DMS53 treated with DMSO at 0.1 percent for 48 hours (cell line): ENCODE measurements at regions not wholly inside any gene's neighbourhood (a gene's known extent, or its start where the extent isn't known, plus 50 kb on each side); places are given as distances from the start of the nearest gene placed in this dataset.

Source experiments
- DNase-seq: peaks from one replicate; lab custom pipeline; 2025; ENCODE audit not compliant: unreplicated experiment; lab: John Stamatoyannopoulos, UW

DNA sequence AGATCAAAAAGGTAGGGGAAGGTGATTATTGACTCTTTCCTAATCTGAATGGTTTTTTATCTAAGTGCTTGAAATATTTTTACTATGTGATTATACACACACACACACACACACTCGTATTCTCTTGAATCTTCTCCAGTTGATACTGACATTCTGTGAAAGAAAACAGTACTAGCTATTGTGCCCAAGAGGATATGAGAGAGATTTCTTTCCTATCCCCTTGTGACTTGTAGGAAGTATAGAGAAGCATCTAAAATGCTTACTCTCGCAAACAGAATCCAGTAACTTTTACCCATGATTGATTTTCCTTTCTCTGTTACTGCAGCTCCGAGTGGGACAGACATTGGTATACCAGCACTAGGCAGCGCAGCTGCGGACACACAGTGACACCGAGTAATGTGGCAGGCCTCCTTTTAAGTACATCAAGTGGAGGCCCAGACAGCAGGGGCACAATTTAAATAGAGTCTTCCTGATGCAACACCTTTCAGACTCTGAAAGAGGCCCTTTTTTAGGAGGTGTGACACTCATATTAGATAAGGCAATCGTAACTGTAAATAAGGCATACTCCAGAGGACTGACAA lies 421.0 kb upstream of the CNTN4 start:
- no peak for DNase-seq

- no peak for DNase-seq
Observed at GRCh38 chr3:1692428-1692827, 406.2 kb upstream of the CNTN4 start.

GRCh38 chr3:1693145-1693544 lies 405.5 kb upstream of the CNTN4 start:
- no peak for DNase-seq

DNA sequence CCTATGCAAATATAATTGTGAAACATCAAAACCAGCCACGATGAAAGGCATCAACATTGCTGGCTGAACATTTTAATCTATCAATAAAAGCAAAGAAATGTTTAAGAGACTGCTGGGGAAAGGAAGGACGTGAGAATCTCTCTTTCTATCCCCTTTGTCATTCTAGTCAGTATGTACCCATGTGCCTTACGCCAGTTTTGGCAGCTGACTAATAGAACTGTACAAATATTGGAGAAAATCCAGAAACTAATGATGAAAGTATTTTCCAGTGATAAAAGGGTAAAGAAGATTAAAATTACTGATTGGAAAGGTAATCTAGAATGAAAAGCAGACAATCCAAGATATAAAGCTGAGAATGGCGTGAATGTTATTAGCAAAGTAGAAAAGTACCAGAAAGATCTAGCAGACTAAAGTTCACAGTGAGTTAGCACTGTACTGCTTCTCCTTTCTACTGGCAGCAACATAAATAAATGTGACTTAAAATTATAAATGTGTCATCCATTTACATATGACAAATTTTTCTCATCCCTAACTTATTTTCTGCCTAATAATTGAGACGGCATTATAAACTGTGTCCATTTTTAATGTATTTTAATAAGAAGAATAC lies 401.9 kb upstream of the CNTN4 start:
- no peak for DNase-seq

GRCh38 chr3:1699361-1699920 lies 399.2 kb upstream of the CNTN4 start:
- DNase-seq: no peak

- no peak for DNase-seq
Observed at GRCh38 chr3:1700650-1701049, 398.0 kb upstream of the CNTN4 start.

DNA sequence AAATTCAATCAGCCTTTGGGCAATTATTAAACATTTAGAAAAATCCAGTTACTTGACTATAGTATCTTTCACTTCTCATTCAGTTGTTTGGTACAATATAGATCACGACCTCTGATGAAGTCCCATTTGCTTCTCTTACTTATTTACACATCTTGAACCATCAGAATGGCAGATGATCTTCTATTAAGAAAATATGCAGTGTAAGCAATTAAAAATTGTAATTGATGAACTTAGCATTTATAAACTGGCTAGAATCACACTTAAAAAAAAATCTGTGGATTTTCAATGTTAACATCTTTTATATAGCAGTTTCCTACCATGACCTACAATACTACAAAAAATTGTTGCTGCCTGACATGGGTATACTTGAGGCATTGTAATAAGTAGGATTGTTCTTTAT lies 395.5 kb upstream of the CNTN4 start:
- DNase-seq: no peak

GRCh38 chr3:1710663-1711062 lies 388.0 kb upstream of the CNTN4 start:
- DNase-seq: no peak

- DNase-seq: no peak
Observed at GRCh38 chr3:1717524-1717923, 381.1 kb upstream of the CNTN4 start.

DNA sequence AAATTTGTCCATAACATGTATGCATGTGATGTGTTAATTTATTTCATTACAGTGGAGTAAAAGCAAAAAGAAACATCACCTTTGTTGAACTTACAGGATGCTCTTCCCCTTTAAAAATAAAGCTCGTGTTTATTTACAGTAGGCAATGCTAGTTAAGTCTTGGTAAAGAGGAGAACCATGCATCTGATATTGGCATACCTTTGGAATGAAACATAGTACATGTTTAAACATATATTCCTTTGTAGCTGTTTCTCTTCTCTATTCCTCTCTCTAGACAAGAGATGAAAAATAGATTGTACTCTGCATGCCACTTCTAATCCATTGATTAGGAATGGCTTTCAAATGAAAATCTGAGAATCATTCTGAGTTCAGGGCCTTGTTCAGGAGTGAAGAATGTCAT lies 374.9 kb upstream of the CNTN4 start:
- no peak for DNase-seq

GRCh38 chr3:1726741-1727140 lies 371.9 kb upstream of the CNTN4 start:
- no peak for DNase-seq

- DNase-seq: no peak
Observed at GRCh38 chr3:1727242-1727641, 371.4 kb upstream of the CNTN4 start.

- DNase-seq: no peak
Observed at GRCh38 chr3:1728510-1728909, 370.2 kb upstream of the CNTN4 start.

GRCh38 chr3:1734494-1735122 lies 364.1 kb upstream of the CNTN4 start:
- DNase-seq: no peak

GRCh38 chr3:1752205-1752604 lies 346.5 kb upstream of the CNTN4 start:
- DNase-seq: no peak

- DNase-seq: no peak
Observed at GRCh38 chr3:1766384-1766783, 332.3 kb upstream of the CNTN4 start.

DNA sequence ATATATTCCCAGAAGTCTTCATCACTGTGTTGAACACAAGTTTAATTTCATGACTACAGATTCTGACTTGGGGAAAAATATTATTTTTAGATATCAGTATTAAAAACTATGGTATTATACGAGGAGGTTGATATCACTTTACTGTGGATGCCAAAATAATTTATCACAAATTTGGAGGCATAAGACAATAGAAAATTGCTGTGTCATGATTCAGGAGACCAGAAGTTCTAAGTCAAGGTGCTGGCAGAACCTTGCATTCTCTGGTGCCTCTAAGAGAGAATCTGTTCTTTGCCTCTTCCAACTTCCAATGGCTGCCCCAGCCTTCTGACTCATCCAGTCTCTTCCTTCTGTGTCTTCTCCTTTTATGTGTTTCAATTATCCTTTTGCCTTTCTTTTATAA lies 325.0 kb upstream of the CNTN4 start:
- no peak for DNase-seq

DNA sequence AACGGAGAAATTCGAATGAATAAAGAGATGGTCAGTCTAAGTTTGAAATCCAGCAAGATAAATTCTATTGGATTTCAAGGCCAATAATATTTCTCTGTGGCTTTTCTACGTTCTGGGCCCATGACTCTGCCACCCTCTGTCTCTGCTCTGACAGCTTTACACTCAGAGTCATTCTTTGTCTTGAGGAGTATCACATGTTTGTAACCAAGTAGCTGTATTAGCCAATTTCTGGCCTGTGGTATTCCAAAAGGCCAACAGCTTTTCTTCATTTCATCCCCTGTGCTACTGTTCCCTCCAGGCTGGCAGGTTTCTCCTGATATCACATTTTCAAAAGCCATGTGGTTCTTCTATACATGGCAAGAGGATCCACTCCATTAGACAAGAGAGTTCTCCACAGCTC lies 324.1 kb upstream of the CNTN4 start:
- no peak for DNase-seq

GRCh38 chr3:1775321-1775720 lies 323.3 kb upstream of the CNTN4 start:
- no peak for DNase-seq

GRCh38 chr3:1783995-1784394 lies 314.7 kb upstream of the CNTN4 start:
- no peak for DNase-seq

GRCh38 chr3:1787094-1787493 lies 311.6 kb upstream of the CNTN4 start:
- DNase-seq: no peak

DNA sequence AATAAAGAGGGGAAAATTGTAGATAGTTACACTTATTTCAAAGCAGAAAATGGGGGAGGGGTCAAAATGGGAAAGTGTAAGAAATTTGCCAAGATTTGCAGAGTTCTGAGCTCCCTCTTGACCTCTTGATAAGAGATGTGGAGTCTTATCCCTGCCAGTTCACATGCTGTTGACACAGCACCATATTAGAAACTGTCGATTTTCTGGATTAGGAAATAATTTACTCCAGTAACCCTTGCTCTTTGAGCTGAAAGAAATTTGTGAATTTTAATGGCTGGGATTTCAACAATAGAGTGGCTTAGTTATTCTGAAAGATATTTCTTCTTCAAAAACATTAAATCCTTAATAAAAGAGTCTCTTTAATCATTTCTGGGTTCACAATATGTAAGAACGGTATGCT lies 306.2 kb upstream of the CNTN4 start:
- DNase-seq: no peak
